ENCODE measurements at regions not wholly inside any gene's neighbourhood (a gene's known extent, or its start where the extent isn't known, plus 50 kb on each side); places are given as distances from the start of the nearest gene placed in this dataset.

DNA sequence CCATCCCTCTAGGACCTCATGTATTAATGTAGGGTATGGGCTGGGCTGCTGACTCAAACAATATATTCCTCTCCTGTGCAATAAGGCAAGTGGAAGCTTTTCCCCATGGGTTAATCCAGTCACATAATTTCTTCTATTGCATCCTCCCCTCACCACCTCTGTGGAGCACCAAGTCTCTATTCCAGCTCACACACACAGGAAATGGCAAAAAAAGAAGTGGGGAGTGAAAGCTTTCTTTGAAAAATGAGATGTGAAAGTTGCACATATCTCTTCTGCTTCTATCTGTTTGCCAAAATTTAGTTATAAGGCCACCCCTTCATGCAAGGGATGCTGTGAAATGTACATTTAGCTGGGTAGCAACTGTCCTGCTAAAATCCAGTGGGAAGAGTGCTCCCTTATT lies 121.3 kb downstream of the CDC42EP3 start:
- no peak for DNase-seq

DNA sequence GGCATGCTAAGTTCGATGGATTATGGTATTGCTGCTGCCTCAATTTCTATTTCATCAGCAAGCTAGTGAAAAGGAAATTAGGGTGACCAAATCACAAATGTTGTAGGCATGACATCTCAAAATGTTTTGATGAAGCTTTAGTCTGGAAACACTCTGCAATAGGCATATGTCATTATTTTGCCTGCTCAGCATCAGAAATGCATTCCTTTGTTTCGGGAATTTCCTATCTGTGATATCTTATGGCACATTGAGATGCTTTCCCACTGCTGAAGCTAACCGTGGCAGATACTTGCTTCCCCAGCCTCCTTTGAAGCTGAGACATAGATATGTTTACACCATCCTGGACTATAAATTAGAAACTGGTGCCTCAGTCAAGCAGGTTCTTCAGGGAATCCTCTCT lies 119.7 kb downstream of the CDC42EP3 start:
- no peak for DNase-seq

DNA sequence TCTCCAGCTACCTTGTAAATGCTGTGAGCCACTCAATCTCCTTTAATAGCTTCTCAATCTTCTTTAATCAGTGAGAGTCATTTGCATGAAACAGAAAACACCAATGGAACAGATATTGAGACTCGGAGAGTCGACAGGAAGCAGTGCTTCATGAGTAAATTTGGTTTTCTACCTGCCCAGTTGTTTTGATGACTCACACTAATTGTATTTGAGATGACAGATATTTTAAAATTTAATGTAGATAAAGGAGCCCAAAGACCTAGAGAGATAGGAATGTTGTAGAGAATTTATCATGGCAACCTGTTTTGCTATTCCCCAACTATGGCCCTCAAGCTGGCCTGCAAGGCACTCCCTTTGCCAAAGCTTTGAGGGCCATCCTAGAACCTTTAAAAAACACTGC lies 119.1 kb downstream of the CDC42EP3 start:
- no peak for DNase-seq

DNA sequence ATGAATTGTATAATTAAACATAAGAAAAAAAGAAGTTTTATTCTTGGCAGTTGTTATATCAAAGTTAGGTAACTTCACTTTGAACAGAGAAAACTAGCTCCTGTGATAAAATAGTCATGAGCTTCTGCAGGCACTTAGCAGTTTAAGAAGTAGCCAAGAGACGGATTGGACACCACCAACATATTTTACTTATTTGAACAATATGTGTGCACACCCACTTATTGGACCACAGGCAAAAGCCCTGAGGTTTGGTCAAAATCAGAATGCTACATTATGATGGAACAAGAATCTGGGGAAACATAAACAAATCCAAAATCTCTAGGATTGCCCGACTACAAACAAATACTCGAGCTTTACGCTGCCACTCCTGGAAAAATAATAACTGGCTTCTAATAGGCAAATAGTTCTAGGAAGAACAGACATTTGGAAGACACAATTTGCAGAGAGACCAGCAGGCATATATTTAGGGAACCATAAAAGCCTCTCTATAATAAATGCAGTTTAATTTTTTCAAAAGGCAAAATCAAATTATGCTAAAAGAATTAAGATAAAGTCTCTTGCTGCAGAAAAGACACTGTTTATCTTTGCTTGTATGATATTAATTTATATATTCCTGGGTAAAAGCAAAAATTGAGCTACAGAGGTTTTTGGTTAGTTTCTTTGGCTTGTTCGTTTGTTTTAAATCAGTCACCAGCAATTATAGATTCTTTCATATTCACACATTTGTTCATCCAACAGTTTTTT lies 117.9 kb downstream of the CDC42EP3 start:
- DNase-seq = no peak

DNA sequence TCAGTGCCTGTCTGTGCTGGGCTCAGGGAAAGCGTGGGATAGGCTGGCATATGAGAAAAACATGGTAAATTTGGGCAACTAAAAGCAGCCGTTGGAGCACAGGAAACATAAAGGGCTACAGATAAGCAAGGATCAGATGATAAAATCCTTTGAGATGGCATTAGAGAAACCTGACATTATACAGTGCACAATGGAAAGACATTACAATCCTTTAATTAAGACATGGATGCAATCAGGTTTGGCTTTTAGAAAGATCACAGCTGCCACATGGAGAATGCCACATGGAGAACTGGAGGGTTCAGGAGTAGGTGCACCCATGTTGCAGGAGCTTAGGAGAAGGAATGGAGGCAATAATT lies 117.3 kb downstream of the CDC42EP3 start:
- DNase-seq = no peak

DNA sequence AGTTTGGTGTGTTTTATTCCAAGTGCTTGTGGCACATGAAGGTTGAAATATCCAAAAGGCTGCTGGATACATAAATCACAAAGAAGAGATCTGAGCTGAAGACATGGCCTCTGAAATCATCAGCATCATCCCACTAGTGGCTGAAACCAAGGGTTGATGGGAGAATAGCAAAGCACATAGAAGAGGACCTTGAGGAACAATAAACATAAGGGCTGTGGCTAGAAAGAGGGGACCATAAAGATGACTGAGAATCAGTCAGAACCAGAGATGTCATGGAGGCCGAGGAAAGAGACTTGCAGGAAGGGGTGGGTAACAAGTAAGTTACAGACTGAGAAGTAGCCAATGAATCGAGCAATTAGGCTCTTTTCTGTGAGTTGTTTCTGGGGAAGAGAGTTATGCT lies 116.8 kb downstream of the CDC42EP3 start:
- no peak for DNase-seq

DNA sequence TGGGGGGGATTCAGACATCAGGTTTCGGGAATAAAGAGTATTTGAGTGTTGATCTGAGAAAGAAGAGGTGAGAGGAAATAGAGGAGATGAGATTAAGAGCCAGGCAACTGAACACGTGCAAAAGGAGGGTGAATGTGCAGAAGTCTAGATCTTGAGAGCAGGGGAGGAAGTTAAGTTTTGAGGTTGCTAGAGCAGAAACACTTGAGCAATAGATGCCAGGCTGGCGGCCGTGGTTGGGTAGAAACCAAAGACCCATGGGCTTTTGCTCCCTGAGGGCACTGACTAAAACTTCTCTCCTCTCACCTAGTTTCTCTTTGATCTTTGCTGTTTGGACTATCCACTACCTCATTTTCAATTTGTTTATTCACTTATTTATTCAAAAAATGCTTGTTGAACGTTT lies 116.0 kb downstream of the CDC42EP3 start:
- no peak for DNase-seq

DNA sequence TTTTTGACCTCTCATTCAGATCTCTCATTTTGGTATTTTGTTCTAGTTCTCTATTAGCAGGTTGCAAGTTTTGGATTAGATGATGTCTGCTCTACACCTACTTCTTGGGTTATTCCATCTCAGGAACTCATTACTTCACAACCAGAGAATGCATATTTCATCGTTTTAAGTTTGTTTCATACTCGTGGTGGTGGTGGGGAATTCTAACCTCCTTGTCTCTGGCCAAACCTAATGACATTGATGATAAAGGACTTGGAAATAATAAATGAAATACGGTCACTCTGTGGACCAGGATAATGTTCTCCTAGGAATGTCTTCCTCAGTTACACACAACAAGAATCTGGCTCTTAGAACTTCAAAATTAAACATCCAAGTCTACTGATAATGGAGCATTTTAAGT lies 115.2 kb downstream of the CDC42EP3 start:
- DNase-seq = no peak

DNA sequence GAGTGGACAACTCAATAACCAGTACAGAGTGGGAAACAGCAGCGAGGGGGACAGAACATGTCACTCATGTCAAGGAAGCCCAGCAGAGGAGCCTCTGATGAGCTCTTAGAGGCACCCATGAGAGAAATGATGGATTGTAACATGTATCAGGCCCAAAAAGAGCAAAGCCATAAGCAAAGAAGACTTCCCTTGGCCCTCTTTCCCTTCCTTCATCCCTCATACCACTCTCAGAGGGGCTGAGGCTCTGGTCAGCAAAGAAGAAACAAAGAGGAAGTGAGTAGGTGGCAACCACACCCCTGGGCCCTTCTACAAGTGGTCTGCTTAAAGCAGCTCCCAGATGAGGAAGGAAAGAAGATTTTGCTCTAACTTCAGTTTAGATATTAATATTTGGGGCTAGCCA lies 112.8 kb downstream of the CDC42EP3 start:
- no peak for DNase-seq

DNA sequence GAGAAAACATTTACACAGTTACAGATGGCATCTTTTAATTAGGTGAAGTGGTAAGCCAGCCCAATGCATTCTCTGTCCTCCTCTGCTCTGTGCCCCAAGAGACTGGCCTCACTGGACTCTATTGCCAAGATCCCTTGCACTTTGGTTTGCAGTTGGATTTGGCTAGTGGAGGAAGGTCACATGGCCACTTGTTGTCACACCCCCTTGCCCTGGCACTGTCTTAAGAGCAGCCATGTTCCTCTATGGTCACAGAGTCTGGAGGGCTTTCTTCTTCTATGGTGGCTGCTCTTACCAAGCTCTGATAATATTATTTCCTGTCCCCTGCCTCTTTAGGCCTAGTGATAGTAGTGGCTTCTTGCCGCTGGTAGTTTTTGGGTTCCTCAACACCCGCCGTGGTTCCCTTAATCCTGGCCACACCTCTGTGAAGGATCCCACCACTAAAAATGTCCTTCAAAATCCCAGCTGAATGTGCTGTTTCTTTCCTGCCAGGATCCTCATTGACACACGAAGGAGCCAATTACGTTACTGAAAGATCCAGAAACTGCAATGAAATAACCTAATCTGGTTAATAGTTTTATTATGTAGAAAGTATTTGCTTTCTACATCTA lies 111.1 kb downstream of the CDC42EP3 start:
- DNase-seq = no peak

DNA sequence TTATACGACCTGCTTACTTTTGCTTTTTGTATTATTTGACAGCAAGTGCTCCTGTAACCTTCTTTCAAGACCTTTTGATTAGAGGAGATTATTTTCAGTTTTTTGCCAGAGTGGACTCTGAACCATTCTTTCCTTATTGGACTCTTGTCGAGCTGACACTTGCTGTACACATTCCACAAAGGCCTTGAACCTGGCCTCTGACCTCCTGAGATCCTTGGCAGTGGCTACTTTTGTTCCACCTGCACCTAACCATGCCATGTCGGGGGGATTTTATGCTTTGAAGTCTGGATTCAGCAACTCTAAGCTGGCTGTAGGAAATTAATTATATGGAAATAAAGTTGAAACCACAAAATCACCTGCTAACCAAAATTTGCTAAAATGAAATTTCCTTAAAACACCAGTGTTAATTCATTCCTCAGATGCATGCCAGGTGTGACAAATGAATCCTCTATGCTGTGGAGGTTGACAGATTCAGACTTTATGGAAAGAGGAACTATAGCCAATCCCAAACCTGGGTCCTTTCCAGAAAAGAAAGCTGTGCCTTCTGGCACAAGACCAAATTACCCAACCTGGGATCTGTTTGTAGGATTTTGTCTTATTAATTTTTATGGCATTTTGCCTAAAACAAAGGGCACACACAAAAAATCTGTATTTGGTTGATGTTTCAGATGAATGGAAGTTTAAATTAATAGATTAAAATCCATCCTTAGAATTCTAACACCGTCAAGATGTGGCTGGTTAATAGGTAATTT lies 110.4 kb downstream of the CDC42EP3 start:
- DNase-seq = no peak

DNA sequence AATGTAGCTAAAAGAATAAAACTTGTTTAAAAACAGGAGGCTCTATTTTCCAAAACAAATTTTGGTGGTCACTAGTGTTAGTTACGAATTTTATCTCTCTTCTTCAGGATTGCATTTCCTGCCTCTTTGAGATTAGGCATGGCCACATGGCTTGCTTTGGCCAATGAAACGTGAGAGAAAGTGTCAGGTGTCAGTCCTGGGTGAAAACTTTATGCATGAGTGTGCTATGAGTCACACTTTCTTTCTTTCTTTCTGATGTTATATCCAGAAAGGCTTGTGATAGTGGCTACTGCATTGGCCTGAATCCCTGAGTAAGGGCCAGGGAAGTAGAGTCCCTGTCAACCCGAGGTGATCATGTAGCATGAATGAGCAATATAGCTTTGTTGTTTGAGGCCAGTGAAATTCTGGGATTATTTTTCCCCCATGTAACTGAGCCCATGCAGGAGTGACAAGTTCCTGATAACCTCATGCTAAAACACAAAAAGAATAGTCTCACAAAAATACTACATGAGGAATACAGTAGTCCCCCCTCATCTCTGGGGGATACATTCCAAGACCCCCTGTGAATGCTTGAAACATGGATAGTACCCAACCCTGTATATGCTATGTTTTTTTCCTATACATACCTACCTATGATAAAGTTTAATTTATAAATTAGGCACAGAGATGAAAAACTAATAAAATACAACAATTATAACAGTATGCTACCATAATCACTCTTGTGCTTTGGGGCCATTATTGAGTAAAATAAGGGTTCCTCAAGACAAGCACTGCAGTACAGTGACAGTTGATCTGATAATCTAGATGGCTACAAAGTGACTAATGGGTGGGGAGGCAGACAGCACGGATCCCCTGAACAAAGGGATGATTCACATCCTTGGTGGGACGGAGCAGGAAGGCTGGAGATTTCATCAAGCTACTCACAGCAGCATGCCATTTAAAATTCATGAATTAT lies 109.5 kb downstream of the CDC42EP3 start:
- no peak for DNase-seq

DNA sequence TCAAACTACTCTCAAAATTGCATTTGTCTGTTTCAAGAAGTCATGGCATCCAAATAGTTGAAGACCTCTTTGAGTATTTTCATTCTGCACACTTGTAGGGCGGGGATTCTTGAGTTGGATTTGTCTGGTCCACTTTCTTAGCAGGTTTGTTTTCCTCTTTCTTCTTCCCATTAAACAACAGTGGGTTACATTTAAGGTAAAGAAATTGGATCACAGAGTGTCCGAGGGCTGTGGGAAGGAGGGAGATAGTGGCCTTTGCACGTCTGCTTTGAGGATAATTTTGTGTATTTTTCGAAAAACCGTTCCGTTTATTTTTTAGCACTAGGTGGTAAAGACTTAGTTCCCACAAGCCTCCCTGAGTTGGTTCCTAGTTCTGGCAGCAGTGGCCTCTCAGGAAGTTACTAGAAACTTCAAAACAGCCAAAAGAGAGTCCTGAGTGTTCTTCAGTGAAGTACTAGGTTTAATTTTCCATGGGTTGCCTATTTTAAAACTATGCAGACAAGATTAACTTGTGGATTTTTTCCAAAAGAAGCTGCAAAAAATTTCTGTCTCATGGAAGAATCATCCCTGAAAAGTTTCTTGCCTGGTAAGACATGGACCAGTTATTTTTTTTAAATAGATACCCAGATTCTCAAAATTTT lies 107.9 kb downstream of the CDC42EP3 start:
- no peak for DNase-seq

DNA sequence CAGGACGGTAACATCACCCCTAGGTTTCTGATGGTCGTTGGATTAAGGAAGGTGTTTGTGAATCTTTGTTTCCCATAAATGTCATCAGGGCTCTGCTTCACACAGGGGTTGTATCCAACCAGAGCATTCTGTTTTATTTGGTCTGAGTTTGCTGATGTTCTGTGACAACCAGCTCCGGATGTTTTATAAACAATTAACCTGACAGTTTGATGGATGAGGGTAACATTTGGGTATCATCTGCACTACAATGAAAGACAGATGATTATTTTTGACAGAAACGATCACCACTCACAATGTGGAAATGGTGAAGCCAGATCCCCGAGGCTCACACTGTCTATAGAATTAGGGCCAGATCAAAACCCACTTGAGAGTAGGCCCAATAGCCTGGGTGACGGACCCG lies 107.1 kb downstream of the CDC42EP3 start:
- no peak for DNase-seq

DNA sequence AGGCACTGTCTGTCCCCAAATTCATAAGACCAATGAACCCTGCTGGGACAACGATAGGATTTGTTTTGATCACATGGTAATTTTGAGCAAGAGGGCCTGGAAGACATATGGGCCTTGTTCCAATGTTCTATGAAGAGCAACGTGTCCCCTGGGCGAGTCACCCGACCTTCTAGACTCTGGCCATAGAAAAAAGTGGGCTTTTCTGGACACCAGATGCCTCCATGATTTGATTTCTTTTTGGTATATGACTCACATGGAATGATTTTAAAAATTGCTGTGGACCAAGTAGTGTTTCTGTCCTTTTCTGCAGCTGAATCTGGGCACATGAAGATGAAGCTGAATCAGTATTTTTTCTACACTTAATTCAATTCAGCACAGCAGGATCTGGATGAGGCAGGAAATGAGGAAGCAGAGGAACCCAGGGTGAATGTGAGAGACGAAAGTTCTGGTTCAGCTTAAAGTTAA lies 104.9 kb downstream of the CDC42EP3 start:
- no peak for DNase-seq

DNA sequence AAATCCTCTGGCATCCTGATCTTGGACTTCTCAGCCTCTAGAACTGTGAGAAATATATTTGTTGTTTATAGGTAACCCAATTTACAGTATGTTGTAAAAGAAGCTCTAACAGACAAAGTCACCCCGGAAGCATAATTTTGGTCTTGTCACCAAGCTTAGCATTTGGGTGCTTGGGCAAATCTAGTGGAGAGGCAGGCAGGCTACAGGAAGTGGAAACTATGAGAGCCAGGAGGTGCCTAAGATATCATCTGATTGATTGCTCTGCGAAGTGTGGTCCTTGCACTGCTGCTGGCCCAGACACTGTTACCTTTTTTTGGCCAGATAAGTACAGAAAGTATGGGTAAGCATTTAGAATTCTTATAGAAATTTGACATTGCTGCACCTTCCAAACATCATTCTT lies 102.9 kb downstream of the CDC42EP3 start:
- no peak for DNase-seq

DNA sequence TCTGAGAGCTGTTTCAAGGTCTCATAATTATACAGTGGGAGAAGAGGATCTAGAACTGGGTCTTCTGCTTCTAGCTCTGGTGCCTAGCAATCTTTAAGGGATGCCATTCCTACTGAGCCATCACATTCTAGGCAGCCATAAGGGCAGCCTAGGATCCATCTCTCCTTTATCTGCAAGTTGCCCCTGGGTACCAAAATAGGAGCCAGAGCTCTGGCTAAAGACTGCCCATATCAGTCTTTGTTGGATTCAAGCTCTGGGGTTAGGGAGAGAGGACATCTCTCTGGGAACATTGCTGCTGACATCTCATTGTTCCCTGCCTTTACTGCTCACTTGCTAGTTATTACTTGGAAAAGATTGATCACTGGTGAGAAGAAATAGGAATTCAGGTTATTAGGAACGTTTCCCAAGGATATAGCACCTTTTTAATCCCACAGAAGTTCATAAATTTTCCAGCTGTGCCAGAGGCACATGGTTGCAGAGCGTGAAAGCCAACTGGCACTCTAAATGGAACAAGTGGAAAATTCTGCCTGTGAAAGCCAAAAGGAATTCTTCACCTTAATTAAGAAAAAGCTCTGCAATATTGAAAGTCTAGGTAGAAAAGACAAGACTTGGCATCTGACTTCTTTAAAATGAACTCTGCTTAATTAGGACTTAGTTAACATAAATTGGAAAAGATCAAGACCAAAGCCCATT lies 102.2 kb downstream of the CDC42EP3 start:
- no peak for DNase-seq

DNA sequence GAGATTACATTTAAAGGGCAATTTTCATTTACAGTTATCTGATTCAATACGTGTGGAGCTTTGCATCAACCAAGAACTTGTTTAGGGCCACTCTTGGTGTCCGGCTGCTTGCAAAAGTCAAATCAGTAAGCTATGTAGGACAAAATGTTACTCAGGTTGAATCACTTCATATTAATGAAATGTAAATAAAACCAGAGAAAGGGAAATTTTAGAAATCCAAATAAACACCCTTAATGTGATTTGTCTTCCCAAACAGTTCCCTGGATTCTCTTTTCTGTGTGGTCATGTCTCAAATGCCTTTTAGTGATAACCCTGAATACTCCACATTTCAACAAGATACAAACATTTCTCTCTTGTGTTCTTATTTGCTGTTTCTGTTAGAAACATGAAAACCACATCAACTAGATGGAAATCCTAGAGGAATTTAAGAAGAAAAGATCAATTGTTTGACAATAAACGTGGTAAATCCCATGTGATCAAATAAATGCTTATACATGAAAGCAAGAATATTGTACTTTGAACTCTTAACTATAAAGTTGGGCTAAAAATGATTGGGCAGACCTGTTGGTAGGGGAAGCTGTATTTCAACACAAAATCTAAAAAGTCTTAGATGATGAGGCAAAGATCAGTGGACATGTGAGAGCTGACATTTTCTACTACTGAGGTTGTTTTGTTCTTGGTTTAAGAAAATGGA lies 101.3 kb downstream of the CDC42EP3 start:
- no peak for DNase-seq

DNA sequence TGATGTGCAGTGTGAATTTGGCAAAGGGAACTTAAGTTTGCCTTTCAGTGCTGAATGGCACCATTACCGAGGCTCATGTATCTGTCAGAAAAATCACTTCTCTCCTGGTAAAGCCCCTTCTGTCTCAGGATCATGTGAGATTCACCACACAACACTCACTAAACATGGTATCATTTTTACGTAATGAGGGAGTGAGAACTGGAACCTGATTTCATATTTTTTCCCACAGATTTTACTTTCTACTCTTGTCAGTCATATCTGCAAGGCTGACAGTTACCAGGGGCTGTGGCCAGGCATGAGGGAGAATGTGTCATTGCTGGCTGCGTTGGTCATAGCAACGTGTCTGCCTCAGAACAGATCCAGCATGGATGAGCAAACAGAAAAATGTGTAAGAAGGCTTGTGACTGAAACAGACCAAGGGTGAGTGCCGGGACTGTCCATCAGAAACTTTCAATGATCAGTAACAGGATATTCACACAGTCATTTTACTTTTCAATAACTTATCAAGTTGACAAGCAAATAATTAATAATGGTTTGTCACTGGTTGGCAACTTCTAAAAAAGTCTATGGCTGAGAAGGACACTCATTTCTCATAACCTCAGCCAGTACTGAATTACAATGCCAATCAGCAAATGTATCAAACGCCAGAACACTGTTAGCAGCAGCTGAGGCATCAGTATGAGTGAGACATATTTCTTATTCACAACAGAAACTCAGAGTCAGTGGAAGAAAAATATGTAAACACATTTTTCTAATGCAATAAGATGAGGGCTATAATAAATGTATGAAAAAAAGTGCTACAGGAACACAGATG lies 100.5 kb downstream of the CDC42EP3 start:
- DNase-seq = no peak

DNA sequence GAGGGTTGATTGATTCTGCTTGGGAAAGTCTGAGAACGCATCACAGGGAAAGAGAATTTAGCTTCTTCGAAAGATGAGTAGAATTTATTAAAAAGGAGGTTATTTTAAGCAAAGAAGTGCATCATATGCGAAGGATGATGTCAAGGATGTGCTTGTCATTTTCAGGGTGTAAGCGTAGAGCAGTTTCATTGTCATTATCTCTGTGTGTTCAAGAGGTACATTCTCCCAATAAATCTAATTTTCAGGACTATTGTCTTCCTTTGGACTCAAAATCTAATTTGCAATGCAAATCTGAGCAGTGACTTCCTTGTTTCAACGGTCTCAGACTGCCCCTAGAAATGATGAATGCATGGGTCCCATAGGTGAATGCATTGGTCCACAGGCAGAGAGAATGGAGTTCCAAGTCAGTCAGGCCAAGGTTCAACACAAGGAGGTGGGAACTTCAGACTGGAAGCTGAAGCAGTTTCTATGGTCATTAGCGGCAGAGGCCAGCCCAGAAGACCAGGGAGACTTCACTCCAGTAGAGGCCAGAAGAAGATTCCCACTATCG lies 99.8 kb downstream of the CDC42EP3 start:
- no peak for DNase-seq
